ENCODE measurements at regions not wholly inside any gene's neighbourhood (a gene's known extent, or its start where the extent isn't known, plus 50 kb on each side); places are given as distances from the start of the nearest gene placed in this dataset.

GRCh38 chr9:31608416-31608815, 776.0 kb upstream of the ACO1 start:
- no peak for TF ChIP-seq CTCF (IDR thresholded peaks at IDR 0.05; ENCODE audit: low read length)
- no peak for TF ChIP-seq EZH2 (optimal IDR thresholded peaks at IDR 0.05; ENCODE audit: low read depth, low read length)
- TF ChIP-seq EZH2phosphoT487 (IDR thresholded peaks at IDR 0.05; ENCODE audit: low read length) = no peak
